Left cardiac atrium (tissue), 4 donors: ENCODE measurements at regions not wholly inside any gene's neighbourhood (a gene's known extent, or its start where the extent isn't known, plus 50 kb on each side); places are given as distances from the start of the nearest gene placed in this dataset.

ENCODE experiments used
- ATAC-seq, 2 donors: fragments of 200-7000 bp; cut with Tn5 transposase; one replicate each; pipeline ENCODE4 v1.9.1; 2020; ENCODE audit warnings: mild to moderate bottlenecking in 2 of 2, moderate library complexity in 2 of 2
- DNase-seq: peaks from one replicate; pipeline ENCODE4 v3.0.0-alpha.2; 2020
- intact Hi-C, 2 donors: fragments of 100-400 bp; cut with DNase I; formaldehyde crosslinking; loops; one replicate each; pipeline versions ENCODE4 v1.14.1 to v1.15.1; 2022 to 2023
- donor health status: DM: no; HTN: yes; CAD: no.
- donor health status: DM: no; HTN: yes; CAD: no; lungs with severe emphysema.
- donor health status: DM: yes; HTN: yes; CAD: no.
- donor health status: Dilated cardiomyopathy.

DNA sequence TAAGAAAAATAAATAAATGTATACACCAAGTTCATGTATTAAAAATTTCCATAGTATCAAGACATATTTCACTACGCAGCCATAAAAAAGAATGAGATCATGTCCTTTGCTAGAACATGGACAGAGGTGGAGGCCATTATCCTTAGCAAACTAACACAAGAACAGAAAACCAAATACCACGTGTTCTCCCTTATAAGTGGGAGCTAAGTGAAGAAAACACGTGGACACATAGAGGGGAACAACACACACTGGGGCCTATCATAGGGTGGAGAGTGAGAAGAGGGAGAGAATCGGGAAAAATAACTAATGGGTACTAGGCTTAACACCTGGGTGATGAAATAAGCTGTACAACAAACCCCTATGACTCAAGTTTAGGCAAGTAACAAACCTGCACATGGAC lies 552.4 kb upstream of the PBX1 start:
- DNase-seq, result no peak
- no peak for ATAC-seq
- intact Hi-C loops, result no loop called here

DNA sequence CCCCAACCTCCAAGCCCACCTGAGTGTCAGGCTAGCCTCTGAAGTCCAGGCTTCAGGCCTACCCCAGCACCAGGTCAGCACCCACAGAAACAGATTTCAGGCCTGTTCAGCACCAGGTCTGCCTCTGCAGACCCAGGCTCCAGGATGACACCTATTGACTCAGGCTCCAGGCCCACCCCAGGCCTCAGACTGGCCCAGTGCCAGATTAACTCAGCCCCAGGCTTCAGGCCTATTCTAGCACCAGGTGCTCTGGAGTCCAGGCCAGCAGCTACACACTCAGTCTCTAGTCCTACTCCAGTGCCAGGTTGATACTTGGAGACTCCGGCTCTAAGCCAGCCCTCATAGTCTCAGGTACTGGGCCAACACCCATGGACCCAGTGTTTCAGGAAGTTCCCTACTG lies 541.7 kb upstream of the PBX1 start:
- ATAC-seq (no peak), DNase-seq (no peak)
- intact Hi-C loops, result no loop called here

DNA sequence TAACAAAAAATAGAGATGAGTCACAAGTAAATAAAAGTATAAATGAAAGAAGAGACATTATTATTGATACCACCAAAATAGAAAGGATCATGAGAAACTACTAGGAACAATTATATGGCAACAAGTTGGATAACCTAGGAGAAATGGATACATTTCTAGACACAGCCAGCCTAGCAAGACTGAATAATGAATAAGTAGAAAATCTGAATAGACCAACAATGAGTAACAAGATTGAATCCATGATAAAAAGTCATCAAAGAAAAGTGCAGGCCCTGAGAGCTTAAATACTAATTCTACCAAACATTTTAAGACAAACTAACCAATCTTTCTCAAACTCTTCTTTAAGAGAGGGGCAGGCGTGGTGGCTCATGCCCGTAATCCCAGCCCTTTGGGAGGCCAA lies 538.6 kb upstream of the PBX1 start:
- intact Hi-C loops, result no loop called here
- ATAC-seq, result no peak

DNA sequence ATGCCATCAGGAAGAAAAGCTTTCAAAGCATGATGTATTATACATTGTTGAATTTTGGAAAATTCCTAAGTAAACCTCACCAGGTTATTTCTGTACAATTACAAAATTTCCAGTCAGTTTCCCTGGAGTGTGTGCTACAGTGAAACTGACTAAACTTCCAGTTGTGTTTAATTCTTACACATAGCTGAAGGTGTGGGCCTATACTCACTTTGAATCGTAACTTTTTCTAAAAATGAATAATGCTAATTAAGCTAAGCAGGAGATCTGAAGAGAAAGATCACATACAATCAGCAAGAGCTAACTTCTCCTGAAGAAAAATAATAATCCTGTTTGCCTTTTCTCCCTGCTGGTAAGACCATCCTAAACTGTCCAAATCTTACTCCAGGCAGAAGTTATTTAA lies 537.2 kb upstream of the PBX1 start:
- DNase-seq (no peak), ATAC-seq (no peak)
- intact Hi-C loops, result no loop called here

More for the DNA sequence above, 538.6 kb upstream of the PBX1 start:
- DNase-seq, result no peak

DNA sequence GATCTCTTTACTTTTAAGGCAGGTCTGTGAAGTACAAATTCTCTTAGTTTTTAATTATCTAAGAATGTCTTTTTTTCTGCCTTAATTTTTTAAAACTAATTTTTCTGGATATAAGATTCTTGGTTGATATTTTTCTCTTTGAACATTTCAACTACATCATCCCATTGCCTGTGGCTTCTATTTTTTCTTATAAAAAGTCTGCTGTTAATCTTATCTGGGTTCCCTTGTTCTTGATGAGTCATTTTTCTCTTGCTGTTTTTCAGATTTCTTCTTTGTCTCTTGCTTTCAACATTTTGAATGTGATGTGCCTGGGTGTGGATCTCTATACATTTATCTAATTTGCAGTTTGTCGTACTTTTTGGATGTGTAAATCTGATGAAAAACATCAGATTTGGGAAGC lies 525.2 kb upstream of the PBX1 start:
- DNase-seq, result no peak
- intact Hi-C loops, result no loop called here
- ATAC-seq, result no peak

DNA sequence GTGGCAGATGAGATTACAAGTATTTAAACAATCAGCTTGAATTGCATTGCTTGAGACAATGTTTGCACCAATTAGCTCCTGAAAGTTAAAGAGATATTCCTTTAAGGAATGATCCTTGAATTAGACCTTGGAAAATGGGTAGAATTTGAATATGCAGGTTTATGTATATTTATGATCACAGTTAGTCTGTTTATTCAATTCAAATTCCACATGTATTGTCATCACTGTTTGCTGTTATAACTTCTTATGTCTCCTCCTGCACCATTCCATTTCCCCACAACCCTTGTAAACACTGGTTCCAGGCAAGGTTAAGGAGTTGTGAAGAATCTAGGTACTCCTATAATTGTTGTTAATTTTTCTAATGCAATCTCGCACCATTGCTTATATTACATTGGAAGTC lies 518.2 kb upstream of the PBX1 start:
- no peak for ATAC-seq
- intact Hi-C loops, result no loop called here
- no peak for DNase-seq

DNA sequence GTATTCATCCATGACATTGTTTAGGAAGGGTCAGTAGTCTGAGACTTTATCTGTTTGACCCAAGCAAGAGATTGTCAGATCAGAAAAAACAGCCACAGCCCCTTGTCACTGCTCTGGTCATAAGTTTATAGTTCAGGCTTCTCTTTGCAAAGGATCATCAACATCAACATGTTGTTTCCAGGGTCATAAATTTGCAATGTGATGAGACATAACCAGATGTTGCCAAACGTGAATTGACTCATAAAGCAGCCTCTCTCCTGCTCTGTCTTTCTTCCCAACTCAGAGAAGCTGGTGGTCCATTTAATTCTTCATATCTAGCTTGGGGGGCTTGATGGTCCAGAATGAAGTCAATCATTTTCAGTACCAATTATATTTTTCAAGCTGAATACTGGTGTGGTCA lies 507.2 kb upstream of the PBX1 start:
- no peak for DNase-seq
- intact Hi-C loops, result no loop called here
- no peak for ATAC-seq

DNA sequence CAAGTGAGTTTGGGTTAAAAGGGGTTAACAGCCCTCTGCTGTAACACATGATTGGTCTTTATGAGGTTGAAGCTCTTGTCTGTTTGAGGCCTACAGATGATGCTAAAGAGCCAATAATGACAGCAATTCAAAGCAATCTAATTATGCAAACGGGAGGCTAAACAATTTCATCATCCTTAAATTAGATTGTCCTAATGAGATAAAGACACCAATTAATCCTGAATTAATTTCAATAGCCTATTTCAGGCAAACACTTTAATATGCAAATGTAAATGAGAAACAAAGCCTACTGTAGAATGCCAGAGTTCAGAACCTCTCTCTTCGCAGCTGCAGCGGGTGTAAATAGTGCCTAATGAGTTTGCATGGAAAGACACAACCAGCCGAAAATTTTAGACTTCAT lies 504.7 kb upstream of the PBX1 start:
- no peak for DNase-seq
- no peak for ATAC-seq
- intact Hi-C loops, result no loop called here

DNA sequence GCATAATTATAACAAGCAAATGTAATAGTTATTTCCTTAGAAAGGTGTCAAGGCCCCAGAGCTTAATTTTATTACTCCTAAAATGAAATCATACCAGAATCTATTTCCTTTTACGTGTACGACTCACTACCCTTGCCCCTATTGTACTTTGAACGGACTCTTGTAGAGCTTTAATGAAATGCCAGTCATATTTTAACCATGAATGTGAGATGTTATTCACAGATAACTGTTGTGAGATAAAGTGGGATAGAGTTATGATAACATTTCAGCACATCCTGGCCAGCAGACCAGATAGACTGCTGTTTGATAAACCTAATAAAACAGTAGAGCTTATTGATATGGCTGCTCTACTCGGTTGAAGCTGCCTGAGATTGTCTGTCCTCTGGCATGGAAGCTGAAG lies 500.8 kb upstream of the PBX1 start:
- no peak for DNase-seq
- ATAC-seq, result no peak

DNA sequence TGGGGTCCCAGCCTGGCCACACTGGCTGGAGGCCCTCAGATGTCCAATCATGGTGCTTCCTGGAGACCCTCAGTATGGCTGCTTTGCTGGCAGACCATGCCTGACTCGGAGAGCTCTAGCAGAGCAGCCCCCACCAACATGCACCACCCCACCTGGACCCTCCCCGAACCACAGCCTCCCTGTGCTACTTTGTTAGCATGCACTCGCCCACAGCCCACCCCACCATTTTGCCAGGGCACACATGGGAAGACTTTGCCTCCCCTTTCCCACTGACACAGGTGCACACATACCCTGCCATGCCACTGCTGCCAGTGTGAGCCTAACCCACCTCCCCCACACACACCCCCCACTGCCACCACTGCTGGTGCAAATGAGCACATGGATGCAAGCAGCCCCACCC lies 497.5 kb upstream of the PBX1 start:
- intact Hi-C loops, result no loop called here
- no peak for DNase-seq
- ATAC-seq, result no peak

More for the DNA sequence above, 500.8 kb upstream of the PBX1 start:
- intact Hi-C loops, result no loop called here

DNA sequence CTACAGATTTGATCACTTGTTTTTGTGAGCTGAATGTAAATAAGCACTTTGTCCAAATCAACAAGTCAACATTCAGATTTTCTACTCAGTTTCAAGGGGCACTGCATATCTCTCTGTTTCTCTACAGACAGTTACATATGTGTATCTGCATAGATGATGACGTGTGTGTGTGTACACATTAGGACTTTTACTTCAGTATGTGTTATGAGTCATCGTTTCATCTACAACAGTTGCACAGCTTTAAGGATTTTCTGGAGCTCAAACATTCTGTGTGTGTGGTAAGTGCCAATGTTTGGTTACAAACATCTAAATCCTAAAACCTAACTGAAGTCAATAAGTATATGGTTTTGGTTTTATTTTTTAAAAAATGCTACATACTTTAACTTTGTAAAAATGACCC lies 494.5 kb upstream of the PBX1 start:
- ATAC-seq (no peak), DNase-seq (no peak)
- intact Hi-C loops, result no loop called here

DNA sequence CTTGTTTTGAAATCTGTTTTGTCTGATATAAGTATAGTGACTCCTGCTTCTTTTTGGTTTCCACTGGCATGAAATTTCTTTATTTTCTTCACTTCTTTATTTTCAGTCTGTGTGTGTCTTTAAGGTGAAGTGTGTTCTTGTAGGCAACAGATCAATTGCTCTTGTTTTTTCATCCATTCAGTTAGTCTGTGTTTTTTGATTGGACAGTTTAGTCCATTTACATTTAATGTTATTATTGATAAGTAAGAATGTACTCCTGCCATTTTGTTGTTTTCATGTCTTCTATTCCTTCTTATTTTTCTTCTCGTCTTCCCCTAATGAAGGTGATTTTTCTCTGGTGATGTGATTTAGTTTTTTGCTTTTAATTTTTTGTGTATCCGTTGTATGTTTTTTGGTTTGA lies 487.7 kb upstream of the PBX1 start:
- intact Hi-C loops, result no loop called here
- no peak for ATAC-seq
- DNase-seq, result no peak

DNA sequence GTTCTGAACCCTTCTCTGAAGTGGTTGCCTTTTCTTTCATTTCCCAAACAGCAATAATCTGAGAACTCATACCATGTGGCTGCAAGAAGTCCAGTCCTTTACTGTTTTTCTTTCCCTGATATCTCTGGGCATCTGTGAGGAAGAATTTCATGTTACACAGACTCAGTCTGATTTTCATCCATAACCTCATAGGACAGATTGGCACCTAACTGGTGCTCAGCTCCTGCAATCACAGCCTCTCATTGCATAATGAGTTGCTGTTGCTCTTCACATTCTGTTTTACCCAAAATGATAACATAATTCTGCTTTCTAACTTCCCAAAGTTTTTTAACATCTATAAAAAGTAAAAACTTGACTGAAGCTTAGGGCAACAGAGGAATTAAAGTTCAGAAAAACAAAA lies 472.2 kb upstream of the PBX1 start:
- ATAC-seq (no peak), DNase-seq (no peak)
- intact Hi-C loops, result no loop called here

DNA sequence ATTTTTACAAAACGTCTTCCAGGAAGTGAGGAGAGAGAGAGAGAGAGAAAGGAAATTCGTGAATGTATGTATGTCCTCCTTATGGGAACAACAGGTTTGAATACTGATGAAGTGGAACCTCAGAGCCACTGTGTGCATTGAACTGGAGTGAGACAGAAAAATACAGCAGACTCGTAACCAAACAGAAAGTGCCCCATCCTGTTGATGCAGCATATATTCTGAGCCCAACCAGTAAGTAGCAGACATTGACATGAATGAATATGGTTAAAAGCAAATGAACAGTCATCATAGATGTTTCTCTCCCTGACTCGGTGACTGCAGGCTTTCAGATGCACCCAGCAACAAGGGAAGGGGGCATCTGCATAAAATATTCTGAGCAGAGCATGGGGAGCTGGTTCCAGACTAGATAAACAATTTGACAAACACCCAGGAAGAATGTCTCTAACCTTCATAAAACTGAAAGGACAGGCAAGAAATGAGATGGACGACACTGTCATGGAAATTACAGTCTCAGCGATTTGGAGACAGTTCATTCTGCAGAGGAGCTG lies 471.0 kb upstream of the PBX1 start:
- intact Hi-C loops, result no loop called here
- no peak for ATAC-seq
- DNase-seq, result no peak

DNA sequence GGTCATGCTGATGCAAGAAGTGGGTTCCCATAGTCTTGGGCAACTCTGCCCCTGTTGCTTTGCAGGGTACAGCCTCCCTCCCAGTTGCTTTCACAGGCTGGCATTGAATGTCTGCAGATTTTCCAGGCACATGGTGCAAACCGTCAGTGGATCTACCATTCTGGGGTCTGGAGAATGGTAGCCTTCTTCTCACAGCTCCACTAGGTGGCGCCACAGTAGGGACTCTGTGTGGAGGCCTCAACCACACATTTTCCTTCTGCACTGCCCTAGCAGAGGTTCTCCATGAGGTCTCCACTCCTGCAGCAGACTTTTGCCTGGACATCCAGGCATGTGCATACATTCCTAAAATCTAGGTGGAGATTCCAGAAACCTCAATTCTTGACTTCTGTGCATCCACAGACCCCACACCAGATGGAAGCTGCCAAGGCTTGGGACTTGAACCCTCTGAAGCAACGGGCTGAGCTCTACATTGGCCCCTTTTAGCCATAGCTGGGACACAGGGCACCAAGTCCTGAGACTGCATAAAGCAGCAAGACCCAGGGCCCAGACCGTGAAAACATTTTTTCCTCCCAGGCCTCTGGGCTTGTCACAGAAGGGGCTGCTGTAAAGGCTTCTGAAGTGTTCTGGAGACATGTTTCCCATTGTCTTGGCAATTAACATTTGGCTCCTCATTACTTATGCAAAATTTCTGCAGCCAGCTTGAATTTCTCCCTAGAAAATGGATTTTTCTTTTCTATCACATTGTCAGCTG lies 466.2 kb upstream of the PBX1 start:
- ATAC-seq (no peak), DNase-seq (no peak)
- intact Hi-C loops, result no loop called here

DNA sequence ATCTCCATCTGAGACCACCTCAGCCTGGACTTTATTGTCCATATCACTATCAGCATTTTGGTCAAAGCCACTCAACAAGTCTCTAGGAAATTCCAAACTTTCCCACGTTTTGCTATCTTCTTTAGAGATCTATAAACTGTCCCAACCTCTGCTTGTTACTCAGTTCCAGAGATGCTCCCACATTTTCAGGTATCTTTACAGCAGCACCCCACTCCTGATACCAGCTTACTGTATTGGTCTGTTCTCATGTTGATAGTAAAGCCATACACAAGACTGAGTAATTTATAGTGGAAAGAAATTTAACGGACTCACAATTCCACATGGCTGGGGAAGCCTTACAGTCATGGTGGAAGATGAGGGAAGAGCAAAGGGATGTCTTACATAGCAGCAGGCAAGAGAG lies 465.4 kb upstream of the PBX1 start:
- DNase-seq, result no peak
- no peak for ATAC-seq
- intact Hi-C loops, result no loop called here

DNA sequence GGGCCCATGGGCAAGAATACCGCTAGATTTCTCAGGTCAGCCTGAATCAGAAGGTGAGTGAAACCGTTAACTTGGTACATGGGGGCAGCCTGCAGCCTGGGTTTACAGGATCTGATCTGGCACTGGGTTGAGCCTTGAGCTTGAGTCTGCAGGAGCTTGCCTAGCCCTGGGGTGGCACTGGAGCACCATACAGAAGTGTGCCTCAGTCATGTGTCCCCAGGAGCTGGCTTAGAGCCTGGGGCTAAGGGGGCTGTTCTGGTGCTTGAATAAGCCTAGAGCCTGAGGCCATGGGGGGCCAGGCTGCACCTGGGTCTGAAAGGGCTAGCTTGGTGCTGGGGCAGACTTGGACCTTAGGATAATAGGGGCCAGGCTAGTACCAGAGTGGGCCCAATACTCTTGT lies 457.2 kb upstream of the PBX1 start:
- no peak for DNase-seq
- intact Hi-C loops, result no loop called here
- no peak for ATAC-seq

DNA sequence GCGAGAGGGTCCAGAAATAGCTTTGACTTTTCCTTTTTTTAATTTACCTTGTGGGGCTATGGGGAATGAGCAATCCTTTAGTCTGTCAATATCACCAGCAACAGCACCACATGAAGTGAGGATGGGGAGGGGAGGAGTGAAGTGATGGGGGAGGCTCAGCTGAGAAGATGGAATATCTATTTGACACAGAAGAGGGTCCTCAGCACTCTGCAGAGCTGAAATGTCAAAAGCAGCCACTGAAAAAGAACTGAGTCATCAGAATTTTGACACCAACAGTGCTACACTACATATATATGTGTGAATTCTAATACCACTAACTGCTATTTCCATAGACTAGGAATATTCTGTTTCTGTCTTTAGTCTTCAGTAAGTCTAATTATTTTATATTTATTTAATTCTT lies 427.0 kb upstream of the PBX1 start:
- ATAC-seq (no peak), DNase-seq (no peak)
- intact Hi-C loops, result no loop called here

DNA sequence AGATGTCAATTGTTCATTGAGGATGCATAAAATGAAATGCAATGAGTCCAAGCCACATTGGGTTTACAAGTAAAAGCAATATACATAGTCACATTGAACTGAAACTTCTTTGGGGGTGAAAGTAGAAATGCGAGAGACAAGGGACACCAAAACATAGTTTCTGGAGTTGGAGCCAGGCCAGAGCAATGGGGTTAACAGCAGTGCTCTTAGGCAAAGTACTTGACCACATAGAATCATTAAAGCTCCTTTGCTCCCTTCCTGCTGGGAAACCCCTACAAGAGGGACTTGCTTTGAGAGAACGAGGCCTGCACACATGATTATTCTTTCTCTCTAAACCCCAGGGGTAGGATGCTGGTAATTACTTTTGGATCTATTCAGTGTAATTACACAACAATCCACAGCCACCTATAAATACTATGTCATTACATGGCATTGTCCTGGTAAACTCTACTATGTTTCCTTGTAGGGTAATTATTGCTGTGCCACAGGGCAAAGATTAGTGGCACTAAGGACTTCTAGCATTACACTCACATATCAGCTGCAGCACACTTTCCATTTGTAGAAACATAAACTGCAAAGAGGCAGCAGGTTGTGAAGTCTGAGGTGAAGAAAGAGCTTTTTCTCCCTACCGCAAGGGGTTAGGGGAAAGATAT lies 421.6 kb upstream of the PBX1 start:
- DNase-seq, result no peak
- intact Hi-C loops, result no loop called here
- no peak for ATAC-seq

DNA sequence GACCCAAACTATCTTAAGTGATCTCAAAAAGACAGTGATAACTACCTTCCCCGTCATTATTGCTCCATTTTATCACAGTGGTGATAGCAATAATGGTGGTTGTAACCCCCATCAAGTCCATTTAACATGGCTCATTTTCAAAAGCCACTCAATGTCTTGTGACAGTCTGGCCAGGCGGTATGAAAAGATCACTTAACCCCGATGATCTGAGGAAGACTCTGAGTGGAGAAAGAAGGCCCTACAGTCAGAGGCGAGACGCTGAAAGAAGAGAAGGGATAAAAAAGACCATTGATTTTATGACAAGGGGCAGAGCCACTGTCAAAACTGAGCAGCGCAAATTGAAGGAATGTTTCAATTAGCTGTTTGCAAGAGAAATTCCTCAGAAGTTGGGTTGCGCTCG lies 417.2 kb upstream of the PBX1 start:
- intact Hi-C loops, result no loop called here
- no peak for DNase-seq
- no peak for ATAC-seq

DNA sequence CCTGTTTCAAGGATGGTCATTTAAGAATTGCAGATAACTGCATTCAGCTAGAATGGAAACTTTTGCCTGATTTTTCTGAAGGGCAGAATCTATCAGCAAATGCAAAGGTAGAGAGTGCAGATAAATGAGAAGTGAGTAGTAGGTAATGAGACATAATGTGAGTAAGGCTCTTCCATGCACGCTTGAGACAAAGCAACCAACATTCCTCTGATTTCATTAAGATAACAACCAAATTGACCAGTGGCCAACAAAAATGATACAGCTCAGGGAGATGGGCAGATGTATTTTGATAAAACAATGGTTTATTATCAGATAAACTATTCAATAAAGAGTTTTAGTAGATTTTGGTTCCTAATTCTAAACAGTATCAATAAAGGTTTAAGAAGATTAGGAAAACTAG lies 404.4 kb upstream of the PBX1 start:
- ATAC-seq, result no peak

More for the DNA sequence above, 404.4 kb upstream of the PBX1 start:
- intact Hi-C loops, result no loop called here
- DNase-seq, result no peak
